ENCODE measurements at regions not wholly inside any gene's neighbourhood (a gene's known extent, or its start where the extent isn't known, plus 50 kb on each side); places are given as distances from the start of the nearest gene placed in this dataset.

DNA sequence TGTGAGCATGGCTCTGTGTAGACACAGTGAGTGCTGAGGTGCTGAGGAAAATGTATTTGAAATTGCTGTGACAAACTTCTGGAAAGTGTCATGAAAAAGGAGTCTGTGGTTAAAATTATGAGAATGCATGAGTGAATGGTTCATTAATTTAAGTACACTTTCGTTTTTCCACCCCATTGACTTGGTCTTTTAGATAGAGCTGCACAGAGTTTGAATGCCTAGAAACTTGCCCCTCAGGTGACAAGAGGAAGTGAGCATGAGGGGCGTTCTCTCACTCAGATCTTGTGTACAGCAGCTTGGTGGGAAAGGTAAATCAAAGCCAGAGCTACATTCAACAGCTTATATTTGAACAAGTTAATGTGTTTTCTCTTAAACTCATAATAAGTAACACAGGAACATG is 296.8 kb downstream of the WDR72 start:
- DNase-seq = no peak

DNA sequence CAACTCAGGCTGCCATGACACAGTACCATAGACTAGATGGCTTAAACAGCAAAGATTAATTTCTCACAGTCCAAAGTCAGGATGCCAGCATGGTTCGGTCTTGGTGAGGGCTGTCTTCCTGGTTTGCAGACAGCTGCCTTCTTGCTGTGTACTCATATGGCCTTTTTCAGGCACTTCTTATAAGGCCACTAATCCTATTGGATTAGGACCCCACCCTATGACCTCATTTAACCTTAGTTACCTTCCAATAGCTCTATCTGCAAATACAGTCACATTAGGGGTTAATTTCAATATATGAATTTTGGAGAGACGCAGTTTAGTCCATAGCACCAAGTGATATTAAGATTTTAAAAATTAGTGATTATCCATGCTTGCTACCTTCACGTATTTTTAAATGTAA is 297.8 kb downstream of the WDR72 start:
- DNase-seq = no peak

DNA sequence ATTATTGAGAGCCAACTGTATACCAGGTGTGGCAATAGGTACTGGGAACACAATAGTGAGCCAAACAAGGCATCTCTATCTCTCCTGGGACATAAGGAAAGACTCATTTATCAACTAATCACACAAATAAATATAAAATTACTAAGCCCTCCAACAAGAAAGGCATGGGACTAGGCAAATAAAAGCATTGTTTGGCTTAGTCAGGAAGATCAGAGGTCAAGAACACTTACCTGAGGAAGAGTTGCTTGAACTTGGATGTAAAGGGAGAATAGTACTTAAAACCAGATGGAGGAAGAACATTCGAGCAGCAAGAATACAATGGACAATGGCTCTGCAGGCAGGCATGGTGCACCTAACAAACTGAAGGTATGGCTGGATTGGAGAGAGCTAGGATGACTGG is 300.7 kb downstream of the WDR72 start:
- DNase-seq = no peak

DNA sequence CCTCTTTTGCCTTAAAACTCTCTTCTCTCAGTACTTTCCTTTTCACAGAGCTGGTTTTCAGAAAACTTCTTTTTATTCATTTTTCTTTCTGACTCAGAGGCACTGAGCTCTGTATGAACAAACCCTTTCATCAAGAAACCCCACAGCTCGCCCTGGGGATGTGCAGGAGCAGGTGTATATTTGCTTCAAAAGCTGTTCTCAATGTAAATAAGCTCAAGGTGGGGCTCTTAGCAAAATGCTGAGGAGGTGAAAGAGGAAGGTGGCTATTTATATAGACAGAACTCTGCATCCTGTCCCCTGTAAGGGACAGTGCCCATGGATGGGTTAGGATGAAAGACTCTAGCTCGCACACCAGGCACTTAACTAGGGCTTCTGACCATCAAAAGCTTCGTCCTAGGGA is 302.0 kb downstream of the WDR72 start:
- DNase-seq = no peak

DNA sequence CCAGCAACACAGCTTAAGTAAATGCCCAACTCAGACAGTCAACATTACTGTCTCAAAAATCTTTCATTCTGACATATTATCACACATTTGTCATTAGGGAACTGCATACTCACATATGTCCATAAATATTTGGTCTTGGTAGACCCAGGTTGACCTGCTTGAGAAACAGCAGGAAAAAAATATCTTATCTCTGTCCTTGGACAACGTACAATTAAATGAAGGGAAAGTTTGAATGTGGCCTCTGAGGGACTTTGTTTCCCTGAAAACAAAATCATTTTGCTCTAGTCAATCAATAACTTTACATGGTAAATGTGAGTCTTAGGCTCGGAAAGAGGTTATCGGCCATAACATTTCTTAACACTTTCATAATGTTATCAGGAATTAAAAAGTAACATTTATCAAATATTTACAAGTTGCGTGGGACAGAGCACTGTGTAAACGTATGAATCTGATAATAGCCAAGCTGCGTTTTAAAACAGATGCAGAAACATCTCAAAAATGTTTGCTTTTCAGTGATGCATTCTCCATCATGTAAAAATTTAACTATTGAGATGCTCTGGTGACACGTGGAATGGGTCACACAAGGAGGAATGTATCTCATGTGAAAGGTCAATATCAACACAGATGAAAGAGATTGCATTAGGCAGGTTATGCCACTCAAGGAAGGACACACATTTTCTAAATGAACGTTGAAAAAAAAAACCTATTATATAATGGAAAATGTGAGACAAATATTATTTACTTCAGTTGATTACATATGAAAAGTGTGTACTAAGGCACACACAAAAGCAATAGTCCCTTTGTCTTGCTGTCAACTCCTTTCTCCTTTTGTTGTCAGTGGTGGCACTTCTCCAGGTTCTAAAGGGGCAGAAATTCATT is 304.4 kb downstream of the WDR72 start:
- DNase-seq = no peak

DNA sequence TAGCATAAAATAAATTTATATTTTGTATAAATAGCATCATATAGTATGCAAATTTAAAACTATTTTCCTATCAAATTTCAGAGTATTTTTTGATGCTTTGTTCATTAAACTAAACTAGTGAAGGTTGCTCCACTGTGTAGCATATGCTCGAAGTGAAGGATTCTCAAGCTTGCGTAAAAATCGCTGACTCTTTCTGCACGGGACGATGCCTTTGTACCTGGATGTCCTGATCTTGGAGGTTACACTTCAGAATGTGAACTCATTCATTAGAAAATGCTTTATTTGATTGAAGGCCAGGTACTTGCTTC is 305.0 kb downstream of the WDR72 start:
- DNase-seq = no peak

DNA sequence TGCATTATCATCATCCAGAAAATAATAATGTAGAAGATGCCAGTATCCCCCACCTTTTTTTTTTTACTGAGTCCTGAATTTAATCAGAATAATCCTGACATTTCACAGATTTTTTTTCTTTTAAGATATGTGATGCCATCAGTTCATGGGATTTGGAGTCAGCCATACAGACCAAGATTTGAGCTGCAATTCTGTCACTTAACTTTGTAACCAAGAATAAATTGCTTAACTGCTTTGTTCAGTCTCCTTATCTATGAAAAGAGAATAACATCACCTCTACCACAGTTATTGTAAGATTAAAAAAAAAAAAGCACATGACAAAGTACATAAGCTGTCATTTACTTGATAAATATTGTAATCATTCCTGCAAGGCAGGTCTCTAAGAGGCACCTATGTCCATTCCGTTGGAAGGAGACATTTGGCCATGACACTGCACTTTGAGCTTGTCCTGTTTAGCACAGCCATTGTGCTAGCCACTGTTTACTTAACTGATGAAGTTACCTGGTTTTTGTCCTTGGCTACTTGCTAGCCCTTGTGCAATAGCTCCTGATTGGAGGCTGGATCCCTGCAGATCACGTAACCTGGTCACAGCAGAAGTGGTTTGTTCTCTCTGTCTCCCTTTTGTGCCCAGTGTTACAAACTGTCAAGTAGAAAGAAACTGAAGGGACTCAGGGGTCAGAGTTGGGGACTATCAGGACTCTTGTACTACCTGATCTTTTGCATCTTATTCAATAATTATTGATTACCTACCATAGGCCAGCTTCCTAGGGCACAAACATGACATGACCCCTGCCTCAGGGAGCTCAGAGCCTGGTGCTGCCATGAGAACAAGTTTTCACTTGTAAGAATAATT is 306.0 kb downstream of the WDR72 start:
- DNase-seq = no peak

DNA sequence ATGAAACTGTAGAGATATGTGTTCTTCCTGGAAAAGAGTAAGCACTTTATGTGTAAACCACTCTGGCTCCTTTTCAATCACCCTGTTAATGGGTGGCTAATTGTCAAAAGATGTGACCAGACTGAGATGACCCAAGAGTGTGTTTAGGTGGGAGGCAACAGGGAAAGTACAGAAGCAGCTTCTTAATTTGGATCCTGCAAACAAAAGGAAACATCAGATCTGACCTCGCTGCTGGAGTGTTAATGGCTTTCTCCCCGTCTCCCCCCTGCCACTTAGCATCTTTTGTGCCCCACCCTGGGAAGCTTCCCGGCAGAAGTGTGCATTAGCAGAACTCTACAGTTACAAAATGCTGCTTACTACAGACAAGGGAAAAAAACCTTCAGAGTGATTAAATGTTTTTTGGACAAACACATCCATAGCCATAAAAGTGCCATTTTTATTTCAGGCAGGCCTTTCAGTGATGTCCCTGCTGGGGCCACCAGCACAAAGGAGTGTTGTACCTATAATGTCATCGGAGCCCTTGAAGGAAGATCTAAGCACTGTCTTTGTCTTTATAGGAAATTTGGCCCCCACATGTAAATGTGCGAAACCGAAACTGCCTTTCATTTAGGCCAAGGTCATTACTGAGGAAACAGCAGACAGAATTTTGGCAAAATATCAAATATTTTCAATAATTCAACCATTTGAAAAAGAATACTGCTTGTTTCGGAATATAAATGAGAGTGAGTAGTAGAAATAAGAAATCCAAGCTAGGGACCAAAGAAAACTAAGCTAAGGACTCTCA is 311.0 kb downstream of the WDR72 start:
- no peak for DNase-seq

DNA sequence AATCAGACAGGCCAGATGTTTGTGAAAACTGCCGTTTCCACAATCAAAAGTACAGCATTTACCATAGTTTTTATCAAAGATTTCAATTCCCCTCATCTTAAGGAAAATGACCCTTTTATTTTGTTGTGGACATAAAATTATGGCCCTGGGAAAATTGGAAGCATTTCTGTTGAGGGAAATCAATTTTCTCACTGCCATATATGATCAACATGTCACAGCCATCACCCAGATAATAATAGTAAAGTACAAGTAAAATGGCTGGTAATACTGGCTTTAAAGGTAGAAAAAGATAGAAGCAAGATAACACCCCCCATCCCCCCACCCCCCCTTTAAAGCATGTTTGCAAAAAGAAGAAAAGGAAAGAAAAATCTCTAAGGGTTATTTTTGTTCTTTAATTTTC is 311.7 kb downstream of the WDR72 start:
- DNase-seq = no peak

DNA sequence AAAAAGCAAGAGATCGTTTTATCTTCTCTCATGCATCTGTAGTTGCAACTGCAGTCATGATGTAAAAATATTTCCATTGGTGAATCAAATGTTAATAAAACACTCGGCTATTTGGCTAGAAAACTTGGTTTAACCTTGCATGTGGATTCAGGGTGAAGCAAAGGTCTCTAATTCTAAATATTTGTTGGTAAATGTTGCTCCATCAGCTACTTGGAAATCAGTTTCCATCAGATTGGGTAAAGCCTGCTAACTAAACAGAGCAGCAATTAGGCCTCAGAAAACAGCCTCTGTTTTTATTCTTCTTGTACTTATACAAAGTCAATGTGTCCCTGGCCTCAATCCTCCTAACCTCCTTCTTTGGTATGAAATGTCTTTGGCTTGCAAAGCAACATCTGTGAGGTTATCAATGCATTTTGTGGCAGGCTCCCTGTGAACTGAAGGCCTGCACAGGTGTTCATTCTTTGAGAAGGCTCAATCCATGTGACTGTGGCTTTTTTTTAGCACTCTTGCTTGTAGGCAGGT is 312.3 kb downstream of the WDR72 start:
- no peak for DNase-seq

DNA sequence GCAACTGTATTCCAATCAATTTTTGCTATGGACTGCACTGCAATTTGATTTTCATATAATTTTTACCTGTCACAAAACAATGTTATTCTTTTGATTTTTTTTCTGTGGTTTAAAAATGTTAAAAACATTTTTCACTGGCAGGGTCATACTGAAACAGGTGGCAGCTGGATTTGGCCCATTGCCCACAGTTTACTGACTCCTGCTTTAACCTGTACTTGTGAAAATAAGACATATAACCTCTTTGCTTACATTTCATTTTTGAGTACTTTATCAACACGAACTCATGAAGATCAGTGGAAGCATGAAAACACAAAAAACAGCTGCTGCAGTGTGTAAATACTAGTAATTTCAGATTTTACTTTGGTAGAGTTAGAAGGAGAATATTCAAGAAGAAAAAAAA is 313.1 kb downstream of the WDR72 start:
- DNase-seq = no peak

DNA sequence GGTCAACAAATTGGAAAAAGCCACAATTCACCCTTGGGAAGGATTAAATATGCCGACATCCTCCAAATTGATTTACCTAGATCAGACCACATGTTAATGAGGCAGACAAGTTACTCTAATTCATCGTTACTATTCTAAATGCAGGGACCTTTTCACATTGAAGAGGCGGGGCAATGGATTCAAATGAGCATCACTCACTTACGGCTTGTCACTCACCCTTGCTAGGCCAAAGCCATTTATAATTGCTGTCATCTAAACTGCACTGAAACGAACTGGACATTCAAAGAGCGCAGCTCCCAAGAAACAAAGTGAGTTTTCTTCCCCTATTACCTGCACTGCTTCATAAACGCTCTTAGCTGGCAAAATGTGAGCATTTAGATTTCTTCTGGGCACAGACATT is 313.9 kb downstream of the WDR72 start:
- no peak for DNase-seq

DNA sequence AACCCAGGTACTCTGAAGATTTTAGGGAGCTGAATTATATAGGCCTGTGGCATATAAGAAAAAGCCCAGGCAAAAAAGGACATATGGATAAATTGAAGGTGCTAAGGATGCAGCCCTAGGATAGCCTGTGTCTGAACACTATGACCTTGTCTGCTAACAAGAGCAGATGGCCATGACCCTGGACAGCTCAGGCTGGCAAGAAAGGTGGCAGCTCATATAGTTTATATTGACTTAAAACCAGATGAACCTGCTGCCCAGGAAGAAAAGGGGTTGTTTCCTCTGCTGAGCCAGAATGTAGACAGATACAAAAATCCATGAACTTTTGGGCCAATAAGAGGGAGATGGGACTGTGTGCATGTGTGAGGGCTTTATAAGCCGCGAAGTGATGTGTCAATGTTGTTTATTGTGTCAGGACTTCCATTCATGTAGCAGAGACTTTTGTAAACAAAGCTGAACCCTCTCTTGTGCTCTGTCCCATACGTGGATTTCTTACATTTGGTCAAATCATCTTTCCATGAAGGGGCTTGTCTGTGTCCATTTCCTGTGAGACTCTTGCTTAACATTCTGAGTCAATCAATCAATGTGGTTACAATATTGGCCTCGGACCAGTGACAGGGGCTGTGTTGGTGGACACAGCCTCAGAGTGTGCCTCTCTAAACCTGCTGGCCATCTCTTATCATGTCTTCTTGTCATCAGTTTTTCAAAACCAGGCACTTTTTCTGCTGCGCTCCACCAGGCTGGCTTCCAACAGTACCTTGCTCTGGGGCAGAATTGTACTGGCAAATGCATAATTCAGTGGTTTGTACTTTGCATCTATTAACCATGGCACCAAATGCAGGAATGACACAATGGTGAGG is 321.2 kb downstream of the WDR72 start:
- no peak for DNase-seq

DNA sequence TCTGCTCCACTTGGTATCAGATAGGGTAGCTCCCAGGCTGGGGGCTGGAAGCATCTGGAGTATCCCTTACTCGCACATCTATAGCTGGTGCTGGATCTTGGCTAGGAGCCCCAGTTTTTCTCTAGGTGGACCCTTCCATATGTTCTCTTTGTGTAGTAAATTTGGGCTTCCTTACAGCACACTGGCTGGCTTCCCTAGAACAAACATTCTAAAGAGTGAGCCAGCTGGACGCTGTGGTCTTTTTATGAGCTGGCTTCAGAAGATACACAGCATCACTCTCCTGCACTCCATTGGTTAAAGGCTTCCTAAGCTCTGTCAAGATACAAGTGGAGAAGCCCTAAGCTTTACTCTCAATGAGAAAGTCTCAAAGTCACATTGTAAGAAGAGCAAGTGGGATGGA is 322.1 kb downstream of the WDR72 start:
- no peak for DNase-seq

DNA sequence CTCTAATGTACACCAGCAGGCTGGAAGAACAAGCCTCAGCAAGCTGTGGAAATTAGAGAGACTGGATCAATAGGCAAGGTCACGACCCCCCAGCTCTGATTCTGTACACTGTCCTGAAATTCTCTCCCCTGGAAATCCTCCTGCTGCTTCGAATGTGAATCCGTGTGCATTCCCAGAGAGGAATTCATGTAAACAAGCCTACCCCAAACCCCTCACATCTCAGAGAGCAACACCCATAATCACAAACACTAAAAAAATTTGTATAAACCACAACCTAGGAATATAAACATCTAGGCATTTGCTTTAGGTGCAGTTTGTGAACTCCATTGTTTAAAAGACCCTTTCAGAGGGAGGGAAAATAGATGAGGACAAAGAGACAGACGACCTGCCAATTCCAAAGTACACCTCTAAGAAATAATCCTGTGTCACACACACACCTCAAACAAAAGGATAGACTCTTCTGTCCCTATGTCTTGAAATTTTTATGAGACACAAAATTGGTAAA is 325.2 kb downstream of the WDR72 start:
- no peak for DNase-seq

DNA sequence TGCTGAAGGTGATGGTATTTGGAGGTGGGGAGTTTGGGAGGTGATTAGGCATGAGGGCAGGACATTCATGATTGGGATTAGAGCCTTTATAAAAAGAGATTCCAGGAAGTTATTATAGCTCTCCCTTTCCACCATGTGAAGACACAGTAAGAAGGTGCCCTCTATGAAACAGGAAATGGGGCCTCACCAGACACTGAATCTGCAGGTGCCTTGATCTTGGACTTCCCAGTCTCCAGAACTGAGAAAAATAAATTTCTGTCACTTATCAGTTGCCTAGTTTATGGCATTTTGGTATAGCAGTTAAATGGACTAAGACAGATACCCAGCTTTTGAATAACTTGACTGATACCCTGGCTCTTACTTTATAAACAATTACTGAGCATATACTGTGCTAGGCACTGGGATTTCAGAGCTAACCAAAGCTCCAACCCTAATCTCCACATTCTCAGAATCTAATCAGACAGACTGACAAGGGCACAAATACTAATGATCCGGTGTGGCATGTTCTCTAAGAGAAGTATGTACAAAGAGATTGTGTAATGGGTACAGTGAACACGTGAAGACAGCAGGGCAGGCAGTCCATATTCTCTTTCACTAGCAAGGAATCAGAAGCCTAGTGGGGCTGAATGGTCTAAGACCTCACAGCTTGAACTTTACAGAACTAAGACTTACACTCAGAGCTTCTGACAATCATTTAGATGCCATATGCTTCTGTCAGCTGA is 343.1 kb downstream of the WDR72 start:
- DNase-seq = no peak

DNA sequence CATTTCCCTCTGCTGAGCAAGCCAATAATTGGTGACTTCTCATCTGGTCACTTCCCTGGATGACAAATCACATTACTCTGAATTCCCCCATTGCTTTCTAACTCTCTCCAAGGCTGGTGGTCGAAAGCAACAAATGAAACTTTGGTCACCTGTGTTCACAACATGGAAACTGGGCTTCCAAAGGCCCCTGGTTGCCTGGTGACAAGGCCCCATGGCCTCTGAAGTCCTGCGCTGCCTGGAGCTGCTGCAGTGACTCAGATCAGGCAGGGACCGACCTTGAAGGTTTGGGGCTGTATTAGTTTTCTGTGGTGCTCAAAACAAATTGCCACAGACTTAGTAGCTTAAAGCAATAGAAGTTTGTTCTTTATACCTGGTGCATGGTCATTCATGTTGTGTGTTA is 345.3 kb downstream of the WDR72 start:
- no peak for DNase-seq

DNA sequence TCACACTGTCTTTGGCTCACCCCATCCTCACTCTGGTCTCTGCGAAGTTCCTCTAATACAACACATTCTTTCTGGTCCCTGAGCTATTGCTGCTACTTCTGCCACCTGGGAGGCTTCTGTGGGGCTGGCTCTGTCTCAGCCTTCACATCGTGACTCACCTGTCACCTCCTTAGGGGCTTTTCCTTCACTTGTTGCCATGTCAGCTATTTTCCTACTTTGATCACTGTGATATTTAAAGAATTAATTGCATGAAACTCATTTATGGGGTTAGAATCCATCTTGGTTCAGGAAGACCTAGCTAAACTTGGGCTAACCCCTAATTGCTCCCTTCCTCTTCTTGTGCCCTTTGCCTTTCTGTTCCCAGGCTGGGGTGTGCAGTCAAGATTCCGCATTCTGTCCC is 346.9 kb downstream of the WDR72 start:
- DNase-seq = no peak

DNA sequence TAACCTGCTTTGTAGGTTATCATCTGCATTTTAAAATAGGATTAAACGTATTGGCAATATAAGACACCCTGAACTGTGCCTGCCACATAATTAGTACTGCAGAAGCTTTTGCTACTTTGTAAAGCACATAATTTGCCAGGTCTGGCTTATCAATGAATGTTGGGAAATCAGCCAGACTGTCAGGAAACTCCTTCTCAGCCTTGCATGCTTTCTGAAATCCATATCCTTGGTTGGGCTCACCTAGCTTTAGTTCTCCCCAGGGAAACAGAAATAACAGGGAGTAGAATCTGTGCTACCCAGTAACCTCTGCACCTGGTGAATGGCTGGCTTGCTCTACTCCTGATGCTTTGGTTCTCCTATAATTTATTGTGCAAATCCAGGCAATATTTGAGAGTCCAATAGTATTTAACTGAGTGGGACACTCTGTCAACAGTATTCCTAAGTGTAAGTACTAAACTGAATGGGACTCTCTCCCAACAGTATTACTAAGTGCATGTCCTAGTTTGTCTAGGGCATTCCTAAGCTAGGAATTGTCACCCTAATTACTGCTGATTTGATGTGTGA is 354.5 kb downstream of the WDR72 start:
- no peak for DNase-seq

DNA sequence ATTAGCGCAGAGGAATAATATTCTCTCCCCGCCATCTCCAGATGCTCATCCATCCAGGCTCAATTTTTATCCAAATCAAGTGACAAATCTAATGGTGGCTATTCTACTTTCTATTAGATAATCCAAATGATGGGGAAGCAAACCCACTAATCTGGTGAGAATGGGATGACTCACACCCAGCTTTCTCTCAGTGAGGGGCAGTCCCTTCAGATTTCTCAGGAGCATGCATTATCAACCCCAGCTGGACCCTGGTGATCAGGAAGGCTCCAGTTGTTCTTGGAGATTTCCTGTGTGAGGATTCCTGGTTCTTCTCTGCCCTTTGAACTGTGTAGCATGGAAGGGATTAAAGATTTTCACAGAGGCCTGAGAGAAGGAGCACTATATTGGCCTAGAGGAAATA is 358.0 kb downstream of the WDR72 start:
- no peak for DNase-seq

DNA sequence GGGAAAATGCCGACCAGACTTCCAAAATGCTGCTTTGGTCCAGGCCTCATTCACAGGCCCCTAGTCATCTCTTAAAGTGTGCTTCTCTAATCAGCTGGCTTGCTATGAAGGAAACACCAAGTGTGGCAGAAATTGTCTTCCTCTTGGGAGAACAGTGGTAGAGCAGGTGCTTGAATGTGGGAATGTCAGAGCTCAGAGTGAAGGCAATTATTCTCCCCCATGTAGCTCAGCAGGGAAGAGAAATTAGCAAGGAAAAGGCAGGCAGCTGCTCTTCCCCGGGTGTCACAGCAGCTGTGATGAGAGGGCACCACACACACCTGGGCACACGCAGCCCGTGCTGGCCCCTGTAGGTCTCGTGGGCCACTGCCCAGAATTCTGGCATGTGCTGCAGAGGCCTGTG is 358.5 kb downstream of the WDR72 start:
- DNase-seq = no peak
